GM12878 (cell line): ENCODE measurements at regions not wholly inside any gene's neighbourhood (a gene's known extent, or its start where the extent isn't known, plus 50 kb on each side); places are given as distances from the start of the nearest gene placed in this dataset.

ENCODE experiments used
- ESRRA ChIP-seq: IDR thresholded peaks from 2 replicates; pipeline ENCODE4 v1.6.1; 2012; ENCODE audit warnings: mild to moderate bottlenecking, low read length, improper control_type of control experiment
- HCFC1 ChIP-seq: fragments of 150-350 bp; IDR thresholded peaks from 2 replicates; pipeline ENCODE4 v1.6.1; 2014; ENCODE audit warnings: low read length
- NFYB ChIP-seq: IDR thresholded peaks from 2 replicates; pipeline ENCODE4 v1.6.1; 2011; ENCODE audit warnings: low read depth, mild to moderate bottlenecking, low read length, improper control_type of control experiment, moderate library complexity; ENCODE audit not compliant: insufficient read depth
- PML ChIP-seq: IDR thresholded peaks from 2 replicates; pipeline ENCODE4 v1.6.1; 2012; ENCODE audit warnings: low read length, inconsistent platforms
- ZNF274 ChIP-seq: IDR thresholded peaks from one replicate; pipeline ENCODE4 v1.8.0; 2011; ENCODE audit not compliant: insufficient read length, insufficient read depth
- TF ChIP-seq, protein P1 (sequence below), 3 experiments: IDR thresholded peaks in 2 of 3; conservative IDR thresholded peaks in 1 of 3; 2 replicates each; pipeline ENCODE4 v1.5.1; 2011; ENCODE audit warnings: low read depth in 3 of 3, low read length in 3 of 3, mild to moderate bottlenecking in 3 of 3, control low read depth in 2 of 3, moderate library complexity in 2 of 3, inconsistent platforms in 1 of 3, mixed read lengths in 1 of 3; ENCODE audit not compliant: control insufficient read depth in 2 of 3, insufficient read depth in 1 of 3; ENCODE audit errors: extremely low read depth in 1 of 3
- TF ChIP-seq, protein P2 (sequence below): IDR thresholded peaks from 2 replicates; pipeline ENCODE4 v1.6.1; 2011; ENCODE audit warnings: mild to moderate bottlenecking, low read depth, low read length, moderate library complexity; ENCODE audit not compliant: insufficient replicate concordance
- TF ChIP-seq, protein P3 (sequence below): fragments of 450-650 bp; IDR thresholded peaks from 2 replicates; pipeline ENCODE4 v1.6.1; 2017; ENCODE audit warnings: mild to moderate bottlenecking
- TF ChIP-seq, protein P4 (sequence below): IDR thresholded peaks from 2 replicates; pipeline ENCODE4 v1.6.1; 2012; ENCODE audit warnings: mild to moderate bottlenecking, low read depth, low read length

DNA sequence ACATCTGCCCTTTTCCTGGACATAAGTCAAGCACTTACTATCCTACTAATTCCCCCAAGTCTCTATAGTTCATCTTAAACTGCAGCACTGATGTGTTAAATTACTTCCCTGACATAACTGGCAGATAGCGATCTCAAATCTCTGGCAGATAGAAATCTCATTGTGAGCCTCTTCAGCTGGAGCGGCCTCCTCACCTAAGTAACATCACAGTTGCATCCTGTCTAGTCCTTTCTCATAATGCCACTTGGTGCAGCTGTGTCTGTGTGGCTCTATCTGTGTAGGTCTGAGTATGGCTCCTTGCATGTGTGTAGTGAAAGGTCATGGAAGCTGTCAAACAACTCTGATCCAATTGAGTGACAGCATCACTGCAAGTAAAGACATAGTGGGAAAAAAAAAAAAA is 53.6 kb upstream of the FST start:
- TF ChIP-seq, protein P1, sequence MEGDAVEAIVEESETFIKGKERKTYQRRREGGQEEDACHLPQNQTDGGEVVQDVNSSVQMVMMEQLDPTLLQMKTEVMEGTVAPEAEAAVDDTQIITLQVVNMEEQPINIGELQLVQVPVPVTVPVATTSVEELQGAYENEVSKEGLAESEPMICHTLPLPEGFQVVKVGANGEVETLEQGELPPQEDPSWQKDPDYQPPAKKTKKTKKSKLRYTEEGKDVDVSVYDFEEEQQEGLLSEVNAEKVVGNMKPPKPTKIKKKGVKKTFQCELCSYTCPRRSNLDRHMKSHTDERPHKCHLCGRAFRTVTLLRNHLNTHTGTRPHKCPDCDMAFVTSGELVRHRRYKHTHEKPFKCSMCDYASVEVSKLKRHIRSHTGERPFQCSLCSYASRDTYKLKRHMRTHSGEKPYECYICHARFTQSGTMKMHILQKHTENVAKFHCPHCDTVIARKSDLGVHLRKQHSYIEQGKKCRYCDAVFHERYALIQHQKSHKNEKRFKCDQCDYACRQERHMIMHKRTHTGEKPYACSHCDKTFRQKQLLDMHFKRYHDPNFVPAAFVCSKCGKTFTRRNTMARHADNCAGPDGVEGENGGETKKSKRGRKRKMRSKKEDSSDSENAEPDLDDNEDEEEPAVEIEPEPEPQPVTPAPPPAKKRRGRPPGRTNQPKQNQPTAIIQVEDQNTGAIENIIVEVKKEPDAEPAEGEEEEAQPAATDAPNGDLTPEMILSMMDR (IDR thresholded peaks at IDR 0.05 in 2 of 3, conservative IDR thresholded peaks at IDR 0.05 in 1 of 3; ENCODE audit: control insufficient read depth in 2 of 3, extremely low read depth in 1 of 3, insufficient read depth in 1 of 3, low read depth in 3 of 3, low read length in 3 of 3): no peak
- TF ChIP-seq HCFC1 (no peak), NFYB (no peak), ZNF274 (no peak), ESRRA (no peak), PML (no peak)
- TF ChIP-seq, protein P2, sequence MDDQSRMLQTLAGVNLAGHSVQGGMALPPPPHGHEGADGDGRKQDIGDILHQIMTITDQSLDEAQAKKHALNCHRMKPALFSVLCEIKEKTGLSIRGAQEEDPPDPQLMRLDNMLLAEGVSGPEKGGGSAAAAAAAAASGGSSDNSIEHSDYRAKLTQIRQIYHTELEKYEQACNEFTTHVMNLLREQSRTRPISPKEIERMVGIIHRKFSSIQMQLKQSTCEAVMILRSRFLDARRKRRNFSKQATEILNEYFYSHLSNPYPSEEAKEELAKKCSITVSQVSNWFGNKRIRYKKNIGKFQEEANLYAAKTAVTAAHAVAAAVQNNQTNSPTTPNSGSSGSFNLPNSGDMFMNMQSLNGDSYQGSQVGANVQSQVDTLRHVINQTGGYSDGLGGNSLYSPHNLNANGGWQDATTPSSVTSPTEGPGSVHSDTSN: no peak
- TF ChIP-seq, protein P3, sequence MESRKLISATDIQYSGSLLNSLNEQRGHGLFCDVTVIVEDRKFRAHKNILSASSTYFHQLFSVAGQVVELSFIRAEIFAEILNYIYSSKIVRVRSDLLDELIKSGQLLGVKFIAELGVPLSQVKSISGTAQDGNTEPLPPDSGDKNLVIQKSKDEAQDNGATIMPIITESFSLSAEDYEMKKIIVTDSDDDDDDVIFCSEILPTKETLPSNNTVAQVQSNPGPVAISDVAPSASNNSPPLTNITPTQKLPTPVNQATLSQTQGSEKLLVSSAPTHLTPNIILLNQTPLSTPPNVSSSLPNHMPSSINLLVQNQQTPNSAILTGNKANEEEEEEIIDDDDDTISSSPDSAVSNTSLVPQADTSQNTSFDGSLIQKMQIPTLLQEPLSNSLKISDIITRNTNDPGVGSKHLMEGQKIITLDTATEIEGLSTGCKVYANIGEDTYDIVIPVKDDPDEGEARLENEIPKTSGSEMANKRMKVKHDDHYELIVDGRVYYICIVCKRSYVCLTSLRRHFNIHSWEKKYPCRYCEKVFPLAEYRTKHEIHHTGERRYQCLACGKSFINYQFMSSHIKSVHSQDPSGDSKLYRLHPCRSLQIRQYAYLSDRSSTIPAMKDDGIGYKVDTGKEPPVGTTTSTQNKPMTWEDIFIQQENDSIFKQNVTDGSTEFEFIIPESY: no peak
- TF ChIP-seq, protein P4, sequence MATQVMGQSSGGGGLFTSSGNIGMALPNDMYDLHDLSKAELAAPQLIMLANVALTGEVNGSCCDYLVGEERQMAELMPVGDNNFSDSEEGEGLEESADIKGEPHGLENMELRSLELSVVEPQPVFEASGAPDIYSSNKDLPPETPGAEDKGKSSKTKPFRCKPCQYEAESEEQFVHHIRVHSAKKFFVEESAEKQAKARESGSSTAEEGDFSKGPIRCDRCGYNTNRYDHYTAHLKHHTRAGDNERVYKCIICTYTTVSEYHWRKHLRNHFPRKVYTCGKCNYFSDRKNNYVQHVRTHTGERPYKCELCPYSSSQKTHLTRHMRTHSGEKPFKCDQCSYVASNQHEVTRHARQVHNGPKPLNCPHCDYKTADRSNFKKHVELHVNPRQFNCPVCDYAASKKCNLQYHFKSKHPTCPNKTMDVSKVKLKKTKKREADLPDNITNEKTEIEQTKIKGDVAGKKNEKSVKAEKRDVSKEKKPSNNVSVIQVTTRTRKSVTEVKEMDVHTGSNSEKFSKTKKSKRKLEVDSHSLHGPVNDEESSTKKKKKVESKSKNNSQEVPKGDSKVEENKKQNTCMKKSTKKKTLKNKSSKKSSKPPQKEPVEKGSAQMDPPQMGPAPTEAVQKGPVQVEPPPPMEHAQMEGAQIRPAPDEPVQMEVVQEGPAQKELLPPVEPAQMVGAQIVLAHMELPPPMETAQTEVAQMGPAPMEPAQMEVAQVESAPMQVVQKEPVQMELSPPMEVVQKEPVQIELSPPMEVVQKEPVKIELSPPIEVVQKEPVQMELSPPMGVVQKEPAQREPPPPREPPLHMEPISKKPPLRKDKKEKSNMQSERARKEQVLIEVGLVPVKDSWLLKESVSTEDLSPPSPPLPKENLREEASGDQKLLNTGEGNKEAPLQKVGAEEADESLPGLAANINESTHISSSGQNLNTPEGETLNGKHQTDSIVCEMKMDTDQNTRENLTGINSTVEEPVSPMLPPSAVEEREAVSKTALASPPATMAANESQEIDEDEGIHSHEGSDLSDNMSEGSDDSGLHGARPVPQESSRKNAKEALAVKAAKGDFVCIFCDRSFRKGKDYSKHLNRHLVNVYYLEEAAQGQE: no peak
